RWPE2 (cell line): ENCODE measurements at regions not wholly inside any gene's neighbourhood (a gene's known extent, or its start where the extent isn't known, plus 50 kb on each side); places are given as distances from the start of the nearest gene placed in this dataset.

Experiments
- ATAC-seq: fragments of 200-7000 bp; cut with Tn5 transposase; 3 replicates; pipeline ENCODE4 v1.9.1; 2021; ENCODE audit warnings: low read depth
- DNase-seq: peaks from one replicate; pipeline ENCODE4 v3.0.0-alpha.2; 2020; ENCODE audit warnings: low spot score
- H3K27ac ChIP-seq: fragments of 450-650 bp; 2 replicates; pipeline ENCODE4 v1.5.1; 2017; ENCODE audit warnings: mild to moderate bottlenecking; ENCODE audit not compliant: poor library complexity, severe bottlenecking
- H3K27me3 ChIP-seq: fragments of 250-450 bp; sonication (Bioruptor Pico); 2 replicates; pipeline ENCODE4 v1.5.1; 2021; ENCODE audit warnings: mild to moderate bottlenecking, moderate library complexity; ENCODE audit not compliant: insufficient read depth, poor library complexity, severe bottlenecking
- H3K36me3 ChIP-seq: fragments of 250-450 bp; sonication (Bioruptor Pico); 2 replicates; pipeline ENCODE4 v1.5.1; 2020; ENCODE audit warnings: low read depth, mild to moderate bottlenecking, moderate library complexity
- H3K4me1 ChIP-seq: fragments of 250-450 bp; sonication (Bioruptor Pico); 2 replicates; pipeline ENCODE4 v1.5.1; 2021; ENCODE audit warnings: mild to moderate bottlenecking, moderate library complexity; ENCODE audit not compliant: insufficient read depth, poor library complexity, severe bottlenecking
- H3K4me3 ChIP-seq: fragments of 250-450 bp; sonication (Bioruptor Pico); 2 replicates; pipeline ENCODE4 v1.5.1; 2021; ENCODE audit warnings: mild to moderate bottlenecking, moderate library complexity; ENCODE audit not compliant: severe bottlenecking
- H3K9me3 ChIP-seq: fragments of 250-450 bp; sonication (Bioruptor Pico); 2 replicates; pipeline ENCODE4 v1.5.1; 2021; ENCODE audit warnings: mild to moderate bottlenecking, moderate library complexity; ENCODE audit not compliant: severe bottlenecking
- TF ChIP-seq, protein P1 (sequence below): fragments of 450-650 bp; IDR thresholded peaks from one replicate; pipeline ENCODE4 v1.5.1; 2017; ENCODE audit warnings: mild to moderate bottlenecking, moderate library complexity; ENCODE audit not compliant: poor library complexity, severe bottlenecking

- ATAC-seq = 0 out of 3 replicates have a peak, but pooled peaks have one; percentile 38
- H3K27me3 ChIP-seq = no peaks in the 10 kb centered on the region
- H3K4me1 ChIP-seq = no peaks in the 10 kb centered on the region
- TF ChIP-seq, protein P1, sequence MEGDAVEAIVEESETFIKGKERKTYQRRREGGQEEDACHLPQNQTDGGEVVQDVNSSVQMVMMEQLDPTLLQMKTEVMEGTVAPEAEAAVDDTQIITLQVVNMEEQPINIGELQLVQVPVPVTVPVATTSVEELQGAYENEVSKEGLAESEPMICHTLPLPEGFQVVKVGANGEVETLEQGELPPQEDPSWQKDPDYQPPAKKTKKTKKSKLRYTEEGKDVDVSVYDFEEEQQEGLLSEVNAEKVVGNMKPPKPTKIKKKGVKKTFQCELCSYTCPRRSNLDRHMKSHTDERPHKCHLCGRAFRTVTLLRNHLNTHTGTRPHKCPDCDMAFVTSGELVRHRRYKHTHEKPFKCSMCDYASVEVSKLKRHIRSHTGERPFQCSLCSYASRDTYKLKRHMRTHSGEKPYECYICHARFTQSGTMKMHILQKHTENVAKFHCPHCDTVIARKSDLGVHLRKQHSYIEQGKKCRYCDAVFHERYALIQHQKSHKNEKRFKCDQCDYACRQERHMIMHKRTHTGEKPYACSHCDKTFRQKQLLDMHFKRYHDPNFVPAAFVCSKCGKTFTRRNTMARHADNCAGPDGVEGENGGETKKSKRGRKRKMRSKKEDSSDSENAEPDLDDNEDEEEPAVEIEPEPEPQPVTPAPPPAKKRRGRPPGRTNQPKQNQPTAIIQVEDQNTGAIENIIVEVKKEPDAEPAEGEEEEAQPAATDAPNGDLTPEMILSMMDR = no peak
- H3K4me3 ChIP-seq = no peak overlapping the region
- DNase-seq = no peak
- H3K9me3 ChIP-seq = no peaks in the 10 kb centered on the region
- H3K36me3 ChIP-seq = no peaks in the 10 kb centered on the region
- no peak overlapping the region for H3K27ac ChIP-seq
Measured at GRCh38 chr9:27967210-27967609, 393.9 kb upstream of the C9orf72 start.

DNA sequence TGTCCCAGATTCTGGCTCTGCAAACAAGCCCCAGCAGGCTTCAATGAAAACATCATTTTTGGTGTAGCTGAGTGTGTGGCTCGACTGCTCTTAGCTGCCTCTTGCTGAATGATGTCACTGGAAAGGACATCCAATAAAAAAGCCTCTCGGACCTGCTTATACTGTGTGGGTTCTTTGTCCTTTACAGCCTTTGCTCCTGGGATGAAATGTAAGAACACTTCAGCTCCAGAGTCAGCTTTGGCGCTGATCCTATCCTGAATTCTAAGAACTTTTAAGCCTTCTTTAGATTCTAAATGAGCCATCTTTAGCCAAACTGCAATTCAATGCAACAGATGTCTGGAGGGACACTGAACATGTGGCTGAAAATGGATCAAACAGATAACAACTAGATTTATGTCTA is 404.6 kb upstream of the C9orf72 start:
- TF ChIP-seq, protein P1 = no peak

GRCh38 chr9:27985714-27986113 is 412.4 kb upstream of the C9orf72 start:
- no peak for ATAC-seq

More for the DNA sequence above, 404.6 kb upstream of the C9orf72 start:
- Histone ChIP-seq H3K4me1 (no peaks in the 10 kb centered on the region), H3K4me3 (no peak overlapping the region), H3K27me3 (no peaks in the 10 kb centered on the region), H3K36me3 (no peaks in the 10 kb centered on the region), H3K9me3 (no peaks in the 10 kb centered on the region), H3K27ac (no peak overlapping the region)
- ATAC-seq = no peak
- no peak for DNase-seq

DNA sequence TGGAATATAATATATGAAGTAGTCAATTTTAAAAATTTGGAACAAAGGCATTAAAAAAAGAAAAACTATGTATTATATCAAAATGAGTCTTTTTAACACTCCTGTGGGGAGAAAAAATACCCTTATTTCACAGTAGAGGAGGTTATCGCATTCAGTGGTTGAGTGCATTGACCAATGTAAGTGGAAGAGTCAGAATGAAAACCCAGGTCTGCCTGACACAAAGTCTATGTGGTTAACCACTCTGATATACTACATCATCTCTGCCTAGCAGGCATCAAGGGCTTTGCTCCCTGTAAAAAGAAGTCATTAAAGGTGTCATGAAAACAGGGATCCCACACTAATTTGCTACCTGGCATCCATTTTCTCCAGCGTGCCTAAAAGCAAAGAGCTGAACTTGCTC is 417.2 kb upstream of the C9orf72 start:
- DNase-seq (no peak), ATAC-seq (no peak)
- Histone ChIP-seq H3K4me1 (no peaks in the 10 kb centered on the region), H3K36me3 (no peaks in the 10 kb centered on the region), H3K9me3 (no peaks in the 10 kb centered on the region), H3K4me3 (no peak overlapping the region), H3K27me3 (no peaks in the 10 kb centered on the region), H3K27ac (no peak overlapping the region)
- TF ChIP-seq, protein P1 = no peak

More at GRCh38 chr9:27985714-27986113, 412.4 kb upstream of the C9orf72 start:
- no peaks in the 10 kb centered on the region for H3K4me1 ChIP-seq
- no peaks in the 10 kb centered on the region for H3K9me3 ChIP-seq
- H3K27ac ChIP-seq = no peak overlapping the region
- DNase-seq = no peak
- no peaks in the 10 kb centered on the region for H3K36me3 ChIP-seq
- H3K27me3 ChIP-seq = no peaks in the 10 kb centered on the region
- H3K4me3 ChIP-seq = no peak overlapping the region
- TF ChIP-seq, protein P1 = no peak

GRCh38 chr9:27991221-27991620 is 417.9 kb upstream of the C9orf72 start:
- H3K27ac ChIP-seq = no peak overlapping the region
- H3K27me3 ChIP-seq = no peaks in the 10 kb centered on the region
- no peaks in the 10 kb centered on the region for H3K36me3 ChIP-seq
- TF ChIP-seq, protein P1 = no peak
- H3K9me3 ChIP-seq = no peaks in the 10 kb centered on the region
- H3K4me3 ChIP-seq = no peak overlapping the region
- ATAC-seq (no peak), DNase-seq (no peak)
- no peaks in the 10 kb centered on the region for H3K4me1 ChIP-seq
